H1 (cell line): ENCODE measurements at regions not wholly inside any gene's neighbourhood (a gene's known extent, or its start where the extent isn't known, plus 50 kb on each side); places are given as distances from the start of the nearest gene placed in this dataset.

Experiments used
- CTCF ChIA-PET: fragments of 300-600 bp; sonication (Branson Sonifier 250); formaldehyde crosslinking; loops from one replicate; lab custom pipeline; 2021; ENCODE audit not compliant: partially characterized antibody; lab: Charles Lee
- POLR2A ChIA-PET: fragments of 300-600 bp; sonication (Branson Sonifier 250); formaldehyde crosslinking; loops from one replicate; lab custom pipeline; 2021; ENCODE audit warnings: inconsistent platforms; ENCODE audit not compliant: partially characterized antibody; lab: Charles Lee
- DNase-seq, 2 experiments: peaks; one replicate each; pipeline versions ENCODE4 v3.0.0 to v3.0.0-alpha.2; 2010 to 2022; ENCODE audit warnings: low spot score in 2 of 2, low read depth in 1 of 2, mixed read lengths in 1 of 2
- FAIRE-seq: peaks from 2 replicates; lab custom pipeline; 2011; peaks lifted over from hg19 to GRCh38; lab: Jason Lieb, UNC
- H2AFZ ChIP-seq: 2 replicates; pipeline ENCODE4 v1.8.1; 2012; ENCODE audit warnings: low read length, inconsistent platforms
- H2AK5ac ChIP-seq: 2 replicates; pipeline ENCODE4 v1.6.1; 2013; ENCODE audit warnings: low read depth, low read length
- H2BK120ac ChIP-seq: replicated peaks from 2 replicates; pipeline ENCODE3; 2013; ENCODE audit warnings: low read depth, low read length, inconsistent platforms
- H2BK12ac ChIP-seq: 2 replicates; pipeline ENCODE4 v1.6.1; 2013; ENCODE audit warnings: low read depth, low read length
- H2BK15ac ChIP-seq: 2 replicates; pipeline ENCODE4 v1.6.1; 2013; ENCODE audit warnings: low read length
- H2BK20ac ChIP-seq: 2 replicates; pipeline ENCODE4 v1.6.1; 2013; ENCODE audit warnings: low read length
- H2BK5ac ChIP-seq: 2 replicates; pipeline ENCODE4 v1.6.1; 2013; ENCODE audit warnings: low read depth, low read length
- H3K14ac ChIP-seq: 2 replicates; pipeline ENCODE4 v1.6.1; 2013; ENCODE audit warnings: inconsistent platforms; ENCODE audit not compliant: insufficient read length
- H3K18ac ChIP-seq: 2 replicates; pipeline ENCODE4 v1.6.1; 2013; ENCODE audit warnings: low read length; ENCODE audit errors: extremely low read depth
- H3K23ac ChIP-seq: 2 replicates; pipeline ENCODE4 v1.6.1; 2013; ENCODE audit warnings: inconsistent platforms; ENCODE audit not compliant: insufficient read length
- H3K23me2 ChIP-seq: 2 replicates; pipeline ENCODE4 v1.6.1; 2013; ENCODE audit warnings: low read depth, low read length
- H3K27ac ChIP-seq: 2 replicates; pipeline ENCODE4 v1.6.1; 2011; ENCODE audit warnings: low read depth, low read length, inconsistent platforms
- H3K27me3 ChIP-seq, 4 experiments: replicated peaks in 1 of 4; 1 replicate in 1 of 4; 2 replicates in 3 of 4; pipeline versions ENCODE4 v1.6.1 to v1.8.1; 2011 to 2013; ENCODE audit warnings: low read length in 3 of 4, mild to moderate bottlenecking in 3 of 4, inconsistent platforms in 2 of 4, mixed read lengths in 2 of 4, moderate library complexity in 1 of 4; ENCODE audit not compliant: control insufficient read depth in 3 of 4, insufficient read depth in 3 of 4; ENCODE audit errors: extremely low read depth in 1 of 4
- H3K36me3 ChIP-seq, 4 experiments: 2 replicates each; pipeline versions ENCODE4 v1.6.1 to v1.8.1; 2011 to 2013; ENCODE audit warnings: mild to moderate bottlenecking in 4 of 4, low read length in 3 of 4, moderate library complexity in 2 of 4, control low read depth in 1 of 4, inconsistent platforms in 1 of 4; ENCODE audit not compliant: insufficient read depth in 4 of 4, control insufficient read depth in 2 of 4
- H3K4ac ChIP-seq: replicated peaks from 2 replicates; pipeline ENCODE3; 2013; ENCODE audit warnings: low read length, low read depth, mixed read lengths, inconsistent platforms; ENCODE audit not compliant: insufficient read length
- H3K4me1 ChIP-seq, 4 experiments: replicated peaks in 1 of 4; 1 replicate in 1 of 4; 2 replicates in 3 of 4; pipeline versions ENCODE4 v1.6.1 to v1.8.1; 2011 to 2013; ENCODE audit warnings: low read length in 3 of 4, inconsistent platforms in 2 of 4, mixed read lengths in 1 of 4; ENCODE audit not compliant: insufficient read depth in 4 of 4, control insufficient read depth in 3 of 4
- H3K4me2 ChIP-seq, 2 experiments: 2 replicates each; pipeline versions ENCODE4 v1.6.1 to v1.8.1; 2011 to 2013; ENCODE audit warnings: low read depth in 2 of 2, low read length in 2 of 2, control low read depth in 1 of 2, inconsistent platforms in 1 of 2, mild to moderate bottlenecking in 1 of 2; ENCODE audit not compliant: insufficient read depth in 1 of 2
- H3K4me3 ChIP-seq, 4 experiments: fragments of 200-600, 300-600 bp in 1 of 4; sonication (generic), shearing (Covaris generic), sonication (Bioruptor Twin) in 1 of 4; 2 replicates each; pipeline versions ENCODE4 v1.5.1 to v1.8.1; 2011 to 2016; ENCODE audit warnings: low read length in 4 of 4, low read depth in 3 of 4, control low read depth in 2 of 4, inconsistent platforms in 2 of 4, mild to moderate bottlenecking in 2 of 4, mixed read lengths in 1 of 4, moderate library complexity in 1 of 4; ENCODE audit not compliant: insufficient read depth in 2 of 4; ENCODE audit errors: extremely low read depth in 1 of 4
- H3K56ac ChIP-seq: replicated peaks from 2 replicates; pipeline ENCODE3; 2013; ENCODE audit warnings: low read depth, mild to moderate bottlenecking, mixed read lengths, low read length, inconsistent platforms; ENCODE audit not compliant: insufficient read length
- H3K79me1 ChIP-seq: 2 replicates; pipeline ENCODE4 v1.6.1; 2013; ENCODE audit warnings: low read depth, low read length, control low read depth
- H3K79me2 ChIP-seq, 2 experiments: 2 replicates each; pipeline versions ENCODE4 v1.6.1 to v1.8.1; 2012 to 2013; ENCODE audit warnings: low read length in 2 of 2, mild to moderate bottlenecking in 2 of 2, inconsistent platforms in 1 of 2; ENCODE audit not compliant: insufficient read depth in 2 of 2, control insufficient read depth in 1 of 2
- H3K9ac ChIP-seq, 4 experiments: replicated peaks in 1 of 4; 1 replicate in 1 of 4; 2 replicates in 3 of 4; pipeline versions ENCODE4 v1.6.1 to v1.8.1; 2011 to 2013; ENCODE audit warnings: low read depth in 3 of 4, low read length in 3 of 4, control low read depth in 2 of 4, mild to moderate bottlenecking in 2 of 4, moderate library complexity in 2 of 4, inconsistent platforms in 1 of 4; ENCODE audit errors: extremely low read depth in 1 of 4
- H3K9me3 ChIP-seq, 2 experiments: 2 replicates each; pipeline versions ENCODE4 v1.6.1 to v1.8.1; 2012 to 2013; ENCODE audit warnings: mild to moderate bottlenecking in 2 of 2, moderate library complexity in 2 of 2, control low read depth in 1 of 2, inconsistent platforms in 1 of 2, low read depth in 1 of 2, low read length in 1 of 2, mixed read lengths in 1 of 2; ENCODE audit not compliant: insufficient read depth in 2 of 2
- H4K20me1 ChIP-seq, 2 experiments: replicated peaks in 1 of 2; 2 replicates each; pipeline versions ENCODE3 to v1.8.1; 2011 to 2013; ENCODE audit warnings: inconsistent platforms in 2 of 2, low read length in 2 of 2, mild to moderate bottlenecking in 1 of 2; ENCODE audit not compliant: insufficient read depth in 2 of 2, control insufficient read depth in 1 of 2
- H4K5ac ChIP-seq: 2 replicates; pipeline ENCODE4 v1.6.1; 2013; ENCODE audit warnings: low read length, low read depth, mixed read lengths, inconsistent platforms; ENCODE audit not compliant: insufficient read length
- H4K8ac ChIP-seq: 2 replicates; pipeline ENCODE4 v1.8.0; 2013; ENCODE audit warnings: mild to moderate bottlenecking, moderate library complexity, low read length, inconsistent platforms; ENCODE audit not compliant: insufficient read depth; ENCODE audit errors: extremely low read depth
- H4K91ac ChIP-seq: replicated peaks from 2 replicates; pipeline ENCODE3; 2013; ENCODE audit warnings: low read length, mixed read lengths, inconsistent platforms; ENCODE audit not compliant: insufficient read length
- BACH1 ChIP-seq: IDR thresholded peaks from 2 replicates; pipeline ENCODE4 v1.6.1; 2012; ENCODE audit warnings: low read length, improper control_type of control experiment
- CREB1 ChIP-seq: IDR thresholded peaks from 2 replicates; pipeline ENCODE4 v1.6.1; 2012; ENCODE audit warnings: inconsistent platforms
- EGR1 ChIP-seq: IDR thresholded peaks from 2 replicates; pipeline ENCODE4 v1.6.1; 2011; ENCODE audit warnings: low read depth, low read length, borderline replicate concordance
- WGBS, 2 experiments: shearing (Covaris generic) in 1 of 2; methylation state at CpG; one replicate each; pipeline versions ENCODE4 v1.1.6 to v1.1.7; 2013 to 2015; ENCODE audit warnings: low lambda C conversion rate in 2 of 2, mixed read lengths in 2 of 2, inconsistent platforms in 1 of 2, low coverage in 1 of 2, missing lambda C conversion rate in 1 of 2; ENCODE audit not compliant: insufficient replicate concordance in 2 of 2, insufficient coverage in 1 of 2, insufficient read length in 1 of 2; ENCODE audit errors: extremely low coverage in 1 of 2, missing lambda C conversion rate in 1 of 2; 5-methylcytosine and 5-hydroxymethylcytosine counted together

DNA sequence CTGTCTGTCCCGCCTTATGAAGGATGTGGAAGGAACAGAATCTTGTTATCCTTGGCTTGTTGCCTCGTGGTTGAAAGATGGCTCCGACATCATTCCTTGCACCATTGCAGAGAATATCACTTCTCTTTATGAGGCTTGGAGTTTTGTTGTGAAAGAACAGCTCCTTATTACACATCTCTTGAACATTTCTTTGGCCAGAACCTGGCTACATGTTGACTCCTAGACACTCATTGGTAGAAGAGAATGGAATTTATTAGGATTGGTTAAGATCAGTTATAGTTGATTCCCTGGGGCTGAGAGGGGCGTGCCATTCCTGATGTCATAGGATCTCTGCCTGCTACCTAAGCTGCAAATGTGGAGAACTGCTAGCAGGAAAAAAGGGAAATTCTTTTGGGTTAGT lies 180.5 kb upstream of the CTBP2 start:
- CTCF ChIA-PET, result interaction anchor here (1.2 kb wide), 1 partner anchor 10 kb away, joined by 3 read pairs; no protein-coding TSS in a partner anchor

More for the DNA sequence above, 180.5 kb upstream of the CTBP2 start:
- no peak overlapping the region for H2BK12ac ChIP-seq
- no peaks in the 10 kb centered on the region for H3K9me3 ChIP-seq
- no peak overlapping the region for H3K56ac ChIP-seq
- TF ChIP-seq BACH1 (no peak), CREB1 (no peak), EGR1 (no peak)
- TF ChIP-seq, all 59 proteins: peak for 0
- no peak overlapping the region for H2AK5ac ChIP-seq
- H3K27ac ChIP-seq, result no peak overlapping the region
- POLR2A ChIA-PET, result no interaction called here
- H3K27me3 ChIP-seq, result no peaks in the 10 kb centered on the region
- H3K23ac ChIP-seq, result no peak overlapping the region
- no peak for DNase-seq
- no peak overlapping the region for H3K14ac ChIP-seq
- no peak overlapping the region for H3K4me2 ChIP-seq
- no peaks in the 10 kb centered on the region for H3K79me2 ChIP-seq
- no peak overlapping the region for H3K4ac ChIP-seq
- no peak overlapping the region for H2BK20ac ChIP-seq
- no peak overlapping the region for H4K5ac ChIP-seq
- no peak overlapping the region for H3K9ac ChIP-seq
- 90% methylated on average over 4 of the region's 4 CpGs; no CpG with 5 or more reads in 1 of the 2 experiments for WGBS, 2 experiments
- H3K79me1 ChIP-seq, result no peaks in the 10 kb centered on the region
- H3K4me3 ChIP-seq, result no peak overlapping the region
- H2BK15ac ChIP-seq, result no peak overlapping the region
- FAIRE-seq, result no peak
- no peak overlapping the region for H4K91ac ChIP-seq
- no peak overlapping the region for H2AFZ ChIP-seq
- no peak overlapping the region for H2BK120ac ChIP-seq
- H3K36me3 ChIP-seq, result no peaks in the 10 kb centered on the region
- no peak overlapping the region for H2BK5ac ChIP-seq
- H4K8ac ChIP-seq, result no peak overlapping the region
- H3K18ac ChIP-seq, result no peak overlapping the region
- H3K4me1 ChIP-seq, result no peaks in the 10 kb centered on the region
- no peaks in the 10 kb centered on the region for H4K20me1 ChIP-seq
- H3K23me2 ChIP-seq, result no peaks in the 10 kb centered on the region
